GM12878 (cell line): ENCODE measurements at regions not wholly inside any gene's neighbourhood (a gene's known extent, or its start where the extent isn't known, plus 50 kb on each side); places are given as distances from the start of the nearest gene placed in this dataset.

ENCODE experiments used
- ATAC-seq: fragments of 200-7000 bp; cut with Tn5 transposase; 3 replicates; pipeline ENCODE4 v1.9.1; 2020; ENCODE audit warnings: mild to moderate bottlenecking, moderate library complexity
- BruUV-seq: library from RNA; stranded (reverse); fragments of 400-500 nt; replicated peaks from 2 replicates; lab custom pipeline; 2021; lab: Mats Ljungman, UMichigan
- CTCF ChIA-PET: fragments of 300-600 bp; sonication (Branson Sonifier 250); formaldehyde crosslinking; extraction: SDS; loops from one replicate; lab custom pipeline; 2021; ENCODE audit warnings: inconsistent platforms; lab: Yijun Ruan, JAX
- POLR2A ChIA-PET: fragments of 350-600 bp; formaldehyde crosslinking; extraction: SDS; loops from one replicate; lab custom pipeline; 2021; ENCODE audit warnings: inconsistent platforms; lab: Charles Lee
- RAD21 ChIA-PET: fragments of 300-600 bp; sonication (Branson Sonifier 250); formaldehyde crosslinking; loops from one replicate; lab custom pipeline; 2023; ENCODE audit warnings: antibody characterized with exemption; ENCODE audit not compliant: unreplicated experiment; lab: Charles Lee
- SMC1A ChIA-PET: fragments of 300-600 bp; sonication (Branson Sonifier 250); formaldehyde crosslinking; loops from one replicate; lab custom pipeline; 2023; ENCODE audit not compliant: unreplicated experiment, uncharacterized antibody; lab: Charles Lee
- DNase-seq: peaks from one replicate; pipeline ENCODE4 v3.0.0-alpha.2; 2011; ENCODE audit warnings: low read depth, low spot score
- FAIRE-seq: peaks from 3 replicates; lab custom pipeline; 2011; peaks lifted over from hg19 to GRCh38; lab: Jason Lieb, UNC
- H2AFZ ChIP-seq: 2 replicates; pipeline ENCODE4 v1.6.0; 2011; ENCODE audit warnings: low read depth, low read length, control low read depth; ENCODE audit not compliant: control insufficient read depth
- H3K27ac ChIP-seq: 2 replicates; pipeline ENCODE4 v1.5.1; 2011; ENCODE audit warnings: control low read depth; ENCODE audit not compliant: control insufficient read depth, insufficient read depth
- H3K27me3 ChIP-seq, 2 experiments: replicated peaks in 1 of 2; 2 replicates each; pipeline versions ENCODE4 v1.6.0 to v1.6.1; 2011; ENCODE audit warnings: low read length in 1 of 2; ENCODE audit not compliant: control insufficient read depth in 2 of 2, insufficient read depth in 2 of 2
- H3K36me3 ChIP-seq, 2 experiments: 2 replicates each; pipeline ENCODE4 v1.5.1; 2011; ENCODE audit warnings: low read length in 1 of 2; ENCODE audit not compliant: control insufficient read depth in 2 of 2, insufficient read depth in 2 of 2
- H3K4me1 ChIP-seq: 2 replicates; pipeline ENCODE4 v1.6.1; 2011; ENCODE audit warnings: mild to moderate bottlenecking, low read length, moderate library complexity, mixed read lengths; ENCODE audit not compliant: control insufficient read depth, insufficient read depth
- H3K4me2 ChIP-seq: 2 replicates; pipeline ENCODE4 v1.6.0; 2011; ENCODE audit warnings: control low read depth; ENCODE audit not compliant: control insufficient read depth, insufficient read depth
- H3K4me3 ChIP-seq: fragments of 200-600 bp; sonication (generic); 2 replicates; pipeline ENCODE4 v1.5.1; 2016
- H3K79me2 ChIP-seq: 2 replicates; pipeline ENCODE4 v1.6.0; 2011; ENCODE audit warnings: low read length; ENCODE audit not compliant: control insufficient read depth, insufficient read depth
- H3K9ac ChIP-seq: 2 replicates; pipeline ENCODE4 v1.8.0; 2011; ENCODE audit warnings: low read length, control low read depth, mixed read lengths; ENCODE audit not compliant: control insufficient read depth, insufficient read depth
- H3K9me3 ChIP-seq: replicated peaks from 3 replicates; pipeline ENCODE4 v1.5.1; 2011; ENCODE audit warnings: mild to moderate bottlenecking, low read length; ENCODE audit not compliant: control insufficient read depth, insufficient read depth
- H4K20me1 ChIP-seq: 2 replicates; pipeline ENCODE4 v1.6.0; 2011; ENCODE audit not compliant: control insufficient read depth, insufficient read depth
- MAX ChIP-seq: IDR thresholded peaks from 2 replicates; pipeline ENCODE4 v1.6.1; 2012; ENCODE audit warnings: low read depth, low read length, improper control_type of control experiment
- NFYB ChIP-seq: IDR thresholded peaks from 2 replicates; pipeline ENCODE4 v1.6.1; 2011; ENCODE audit warnings: low read depth, mild to moderate bottlenecking, low read length, improper control_type of control experiment, moderate library complexity; ENCODE audit not compliant: insufficient read depth
- POLR2A ChIP-seq: IDR thresholded peaks from 2 replicates; pipeline ENCODE4 v1.6.1; 2011; ENCODE audit warnings: low read depth, mild to moderate bottlenecking, low read length
- RAD21 ChIP-seq: IDR thresholded peaks from 2 replicates; pipeline ENCODE4 v1.6.1; 2011; ENCODE audit warnings: mild to moderate bottlenecking, low read depth, low read length, moderate library complexity; ENCODE audit not compliant: insufficient read depth
- SMC3 ChIP-seq: IDR thresholded peaks from 2 replicates; pipeline ENCODE4 v1.6.1; 2011; ENCODE audit warnings: low read length, improper control_type of control experiment, borderline replicate concordance
- ZNF24 ChIP-seq: fragments of 450-650 bp; IDR thresholded peaks from 2 replicates; pipeline ENCODE4 v1.6.1; 2017; ENCODE audit warnings: antibody characterized with exemption, mild to moderate bottlenecking
- ZNF384 ChIP-seq: IDR thresholded peaks from 2 replicates; pipeline ENCODE4 v1.6.1; 2012; ENCODE audit warnings: low read depth, mild to moderate bottlenecking, low read length, improper control_type of control experiment, borderline replicate concordance
- WGBS: methylation state at CpG from one replicate; pipeline ENCODE4 v1.1.6; 2016; ENCODE audit warnings: low lambda C conversion rate; ENCODE audit not compliant: insufficient replicate concordance, insufficient coverage; ENCODE audit errors: missing lambda C conversion rate; 5-methylcytosine and 5-hydroxymethylcytosine counted together
- in situ Hi-C: fragments of 300-500 bp; cut with MboI; formaldehyde crosslinking; loops from 9 replicates; pipeline ENCODE4 v1.14.3; 2018; ENCODE audit warnings: mixed read lengths
- intact Hi-C: fragments of 100-400 bp; cut with micrococcal nuclease; formaldehyde crosslinking; loops from one replicate; pipeline ENCODE4 v1.14.2; 2022; ENCODE audit not compliant: unreplicated experiment
- TF ChIP-seq, protein P1 (sequence below), 3 experiments: IDR thresholded peaks in 2 of 3; conservative IDR thresholded peaks in 1 of 3; 2 replicates each; pipeline ENCODE4 v1.5.1; 2011; ENCODE audit warnings: low read depth in 3 of 3, low read length in 3 of 3, mild to moderate bottlenecking in 3 of 3, control low read depth in 2 of 3, moderate library complexity in 2 of 3, inconsistent platforms in 1 of 3, mixed read lengths in 1 of 3; ENCODE audit not compliant: control insufficient read depth in 2 of 3, insufficient read depth in 1 of 3; ENCODE audit errors: extremely low read depth in 1 of 3

GRCh38 chr2:180128861-180129260, 121.8 kb upstream of the CWC22 start (continued):
- TF ChIP-seq POLR2A: no peak

- ChIA-PET POLR2A (no interaction called here), SMC1A (interaction anchor here (0.6 to 5.2 kb wide), 8 partner anchors 9 to 934 kb away, joined by 3 to 42 read pairs (median 4); no protein-coding TSS in a partner anchor), RAD21 (interaction anchor here (0.8 to 2.4 kb wide), 6 partner anchors 9 to 934 kb away, joined by 3 to 15 read pairs (median 3); partner anchors contain the start of gene UBE2E3), CTCF (interaction anchor here (0.5 to 4.9 kb wide), 13 partner anchors 9 to 1826 kb away, joined by 3 to 90 read pairs (median 3); no protein-coding TSS in a partner anchor)
- ATAC-seq (peak; percentile 90), FAIRE-seq (no peak), DNase-seq (peak; percentile 12)
- Histone ChIP-seq H2AFZ (no peak overlapping the region; the same call in 1 of the 2 replicates), H3K9me3 (no peaks in the 10 kb centered on the region), H3K36me3 (no peaks in the 10 kb centered on the region), H3K9ac (no peak overlapping the region), H3K27ac (no peak overlapping the region), H3K4me3 (no peak overlapping the region), H3K27me3 (no peaks in the 10 kb centered on the region; a peak in 1 of 4 replicates), H3K4me2 (no peak overlapping the region), H3K4me1 (no peaks in the 10 kb centered on the region), H3K79me2 (no peaks in the 10 kb centered on the region), H4K20me1 (no peaks in the 10 kb centered on the region)
- in situ Hi-C loops (loop anchor here (5.0 kb wide), 1 partner anchor 932 kb away; no protein-coding TSS in a partner anchor), intact Hi-C loops (loop anchor here (5.0 to 10.0 kb wide), 2 partner anchors 357 to 1339 kb away; no protein-coding TSS in a partner anchor)
- TF ChIP-seq, protein P1, sequence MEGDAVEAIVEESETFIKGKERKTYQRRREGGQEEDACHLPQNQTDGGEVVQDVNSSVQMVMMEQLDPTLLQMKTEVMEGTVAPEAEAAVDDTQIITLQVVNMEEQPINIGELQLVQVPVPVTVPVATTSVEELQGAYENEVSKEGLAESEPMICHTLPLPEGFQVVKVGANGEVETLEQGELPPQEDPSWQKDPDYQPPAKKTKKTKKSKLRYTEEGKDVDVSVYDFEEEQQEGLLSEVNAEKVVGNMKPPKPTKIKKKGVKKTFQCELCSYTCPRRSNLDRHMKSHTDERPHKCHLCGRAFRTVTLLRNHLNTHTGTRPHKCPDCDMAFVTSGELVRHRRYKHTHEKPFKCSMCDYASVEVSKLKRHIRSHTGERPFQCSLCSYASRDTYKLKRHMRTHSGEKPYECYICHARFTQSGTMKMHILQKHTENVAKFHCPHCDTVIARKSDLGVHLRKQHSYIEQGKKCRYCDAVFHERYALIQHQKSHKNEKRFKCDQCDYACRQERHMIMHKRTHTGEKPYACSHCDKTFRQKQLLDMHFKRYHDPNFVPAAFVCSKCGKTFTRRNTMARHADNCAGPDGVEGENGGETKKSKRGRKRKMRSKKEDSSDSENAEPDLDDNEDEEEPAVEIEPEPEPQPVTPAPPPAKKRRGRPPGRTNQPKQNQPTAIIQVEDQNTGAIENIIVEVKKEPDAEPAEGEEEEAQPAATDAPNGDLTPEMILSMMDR (IDR thresholded peaks at IDR 0.05 in 2 of 3, conservative IDR thresholded peaks at IDR 0.05 in 1 of 3; ENCODE audit: control insufficient read depth in 2 of 3, extremely low read depth in 1 of 3, insufficient read depth in 1 of 3, low read depth in 3 of 3, low read length in 3 of 3): peak; percentile 45 to 59 (median 50); a peak in 5 of 6 replicates
- TF ChIP-seq ZNF24 (no peak), NFYB (peak; percentile 54; the same call in 1 of the 2 replicates), SMC3 (peak; percentile 61), ZNF384 (peak; percentile 96), MAX (no peak), RAD21 (peak; percentile 58)
- WGBS: 6% methylated on average over 12 of the region's 13 CpGs
- BruUV-seq: no TSS peak
Measured at GRCh38 chr2:180125245-180125962, 118.3 kb upstream of the CWC22 start.
